Keratinocyte (primary cell): ENCODE measurements at regions not wholly inside any gene's neighbourhood (a gene's known extent, or its start where the extent isn't known, plus 50 kb on each side); places are given as distances from the start of the nearest gene placed in this dataset.

Experiments used
- CTCF ChIP-seq, 3 experiments: IDR thresholded peaks in 1 of 3; conservative IDR thresholded peaks in 1 of 3; optimal IDR thresholded peaks in 1 of 3; 2 replicates in 2 of 3; 3 replicates in 1 of 3; pipeline versions ENCODE3 to v1.5.1; 2011; ENCODE audit warnings: low read length in 3 of 3, mild to moderate bottlenecking in 3 of 3, moderate library complexity in 2 of 3, control low read depth in 1 of 3, inconsistent platforms in 1 of 3; ENCODE audit not compliant: insufficient read depth in 2 of 3; ENCODE audit errors: extremely low read depth in 1 of 3
- EZH2 ChIP-seq: IDR thresholded peaks from one replicate; pipeline ENCODE4 v1.6.1; 2012; ENCODE audit warnings: inconsistent platforms, mild to moderate bottlenecking, low read length, moderate library complexity

- TF ChIP-seq CTCF (optimal IDR thresholded peaks at IDR 0.05 in 1 of 3, IDR thresholded peaks at IDR 0.05 in 1 of 3, conservative IDR thresholded peaks at IDR 0.05 in 1 of 3; ENCODE audit: extremely low read depth in 1 of 3, insufficient read depth in 2 of 3, low read length in 3 of 3) (no peak), EZH2 (no peak)
Observed at GRCh38 chr22:49657275-49657973, 170.2 kb downstream of the BRD1 start.
